ENCODE measurements at regions not wholly inside any gene's neighbourhood (a gene's known extent, or its start where the extent isn't known, plus 50 kb on each side); places are given as distances from the start of the nearest gene placed in this dataset.

- peaks cover 0 to 16% of the 10 kb centered on the region in 2 experiments; a peak in 1 of 4 replicates for H3K9me3 ChIP-seq (ENCODE audit: control insufficient read depth in 1 of 2, insufficient read depth in 1 of 2, low read depth in 1 of 2, low read length in 2 of 2)
- no peaks in the 10 kb centered on the region for H3K4me1 ChIP-seq (ENCODE audit: control insufficient read depth in 1 of 2, insufficient read depth in 2 of 2, low read length in 2 of 2)
- ChIA-PET POLR2A (no interaction called here), RAD21 (ENCODE audit: low non-redundant PET in 1 of 2, low total read pairs in 2 of 2, uncharacterized antibody in 2 of 2, unreplicated experiment in 2 of 2) (no interaction called here), CTCF (no interaction called here)
- DNase-seq (ENCODE audit: low read depth, low spot score): no peak
- BruUV-seq (replicated peaks): no TSS peak
- H3K27me3 ChIP-seq (ENCODE audit: insufficient read depth, low read length): no peaks in the 10 kb centered on the region
- no peak for ATAC-seq
- TF ChIP-seq JUND (IDR thresholded peaks at IDR 0.05): no peak
- no peak for TF ChIP-seq ZFX (IDR thresholded peaks at IDR 0.05)
- peak; percentile 12; the same call in 1 of the 2 replicates for TF ChIP-seq RAD21 (IDR thresholded peaks at IDR 0.05; ENCODE audit: low read depth)
- H3K27ac ChIP-seq (ENCODE audit: low read depth, low read length): no peak overlapping the region
- H4K20me1 ChIP-seq (ENCODE audit: insufficient read depth): no peaks in the 10 kb centered on the region
- no peaks in the 10 kb centered on the region for H3K36me3 ChIP-seq (ENCODE audit: control insufficient read depth in 1 of 2, insufficient read depth in 2 of 2, low read length in 2 of 2)
- no peak overlapping the region for H3K4me2 ChIP-seq (ENCODE audit: low read length)
- intact Hi-C loops (cut with micrococcal nuclease): no loop called here
- no peaks in the 10 kb centered on the region for H3K9me2 ChIP-seq (ENCODE audit: insufficient read depth)
- no peaks in the 10 kb centered on the region for H3K79me2 ChIP-seq (ENCODE audit: insufficient read depth, low read length)
- no peak overlapping the region for H3K4me3 ChIP-seq (replicated peaks in 1 of 2; ENCODE audit: low read depth in 1 of 2, low read length in 2 of 2)
- H3K9ac ChIP-seq (ENCODE audit: low read length): no peak overlapping the region
- H2AFZ ChIP-seq (ENCODE audit: low read depth, low read length, poor library complexity, severe bottlenecking): no peak overlapping the region
Observed at GRCh38 chr13:38530492-38530891, 156.4 kb upstream of the FREM2 start.

- TF ChIP-seq SP1 (IDR thresholded peaks at IDR 0.05; ENCODE audit: low read depth): no peak
- no peak for TF ChIP-seq ATF3 (IDR thresholded peaks at IDR 0.05)
- TF ChIP-seq RAD21 (IDR thresholded peaks at IDR 0.05; ENCODE audit: low read depth): no peak
- no peak for TF ChIP-seq CTCF (IDR thresholded peaks at IDR 0.05 in 2 of 3, conservative IDR thresholded peaks at IDR 0.05 in 1 of 3; ENCODE audit: borderline replicate concordance in 1 of 3, insufficient read depth in 1 of 3, low read depth in 2 of 3, low read length in 2 of 3)
- no peak for TF ChIP-seq ELF1 (IDR thresholded peaks at IDR 0.05; ENCODE audit: borderline replicate concordance, low read depth)
- TF ChIP-seq POLR2AphosphoS5 (IDR thresholded peaks at IDR 0.05; ENCODE audit: low read depth, low read length): no peak
- no peak for TF ChIP-seq REST (IDR thresholded peaks at IDR 0.05; ENCODE audit: low read depth)
- no peak for TF ChIP-seq JUND (IDR thresholded peaks at IDR 0.05)
- Histone ChIP-seq H3K4me3 (replicated peaks in 1 of 2; ENCODE audit: low read depth in 1 of 2, low read length in 2 of 2) (no peak overlapping the region), H2AFZ (ENCODE audit: low read depth, low read length, poor library complexity, severe bottlenecking) (no peak overlapping the region), H3K79me2 (ENCODE audit: insufficient read depth, low read length) (no peaks in the 10 kb centered on the region), H3K9me3 (ENCODE audit: control insufficient read depth in 1 of 2, insufficient read depth in 1 of 2, low read depth in 1 of 2, low read length in 2 of 2) (peaks cover 0 to 5% of the 10 kb centered on the region in 2 experiments; a peak in 1 of 4 replicates), H3K36me3 (ENCODE audit: control insufficient read depth in 1 of 2, insufficient read depth in 2 of 2, low read length in 2 of 2) (no peaks in the 10 kb centered on the region), H3K9ac (ENCODE audit: low read length) (no peak overlapping the region), H3K27ac (ENCODE audit: low read depth, low read length) (no peak overlapping the region), H3K4me1 (ENCODE audit: control insufficient read depth in 1 of 2, insufficient read depth in 2 of 2, low read length in 2 of 2) (no peaks in the 10 kb centered on the region), H3K4me2 (ENCODE audit: low read length) (no peak overlapping the region), H4K20me1 (ENCODE audit: insufficient read depth) (no peaks in the 10 kb centered on the region), H3K9me2 (ENCODE audit: insufficient read depth) (no peaks in the 10 kb centered on the region), H3K27me3 (ENCODE audit: insufficient read depth, low read length) (no peaks in the 10 kb centered on the region)
- ChIA-PET RAD21 (ENCODE audit: low non-redundant PET in 1 of 2, low total read pairs in 2 of 2, uncharacterized antibody in 2 of 2, unreplicated experiment in 2 of 2) (no interaction called here), CTCF (no interaction called here), POLR2A (no interaction called here)
- no peak for ATAC-seq
- no peak for DNase-seq (ENCODE audit: low read depth, low spot score)
- no TSS peak for BruUV-seq (replicated peaks)
- intact Hi-C loops (cut with micrococcal nuclease): no loop called here
Observed at GRCh38 chr13:38535261-38535660, 151.6 kb upstream of the FREM2 start.

Measured in HCT116 (cell line).